DND-41 (cell line): ENCODE measurements at regions not wholly inside any gene's neighbourhood (a gene's known extent, or its start where the extent isn't known, plus 50 kb on each side); places are given as distances from the start of the nearest gene placed in this dataset.

Experiments used
- CTCF ChIP-seq: IDR thresholded peaks from 2 replicates; pipeline ENCODE4 v1.5.1; 2012; ENCODE audit warnings: borderline replicate concordance, low read length, moderate library complexity, mild to moderate bottlenecking; ENCODE audit not compliant: poor library complexity, severe bottlenecking; ENCODE audit errors: extremely low read depth
- EZH2 ChIP-seq: IDR thresholded peaks from 3 replicates; pipeline ENCODE4 v1.6.1; 2012; ENCODE audit warnings: borderline replicate concordance, low read depth, mild to moderate bottlenecking, moderate library complexity, low read length, inconsistent platforms; ENCODE audit not compliant: severe bottlenecking

GRCh38 chr16:5621826-5622225 is 524.2 kb upstream of the EEF2KMT start:
- TF ChIP-seq CTCF (no peak), EZH2 (no peak)
